GM21619 (cell line): ENCODE measurements at regions not wholly inside any gene's neighbourhood (a gene's known extent, or its start where the extent isn't known, plus 50 kb on each side); places are given as distances from the start of the nearest gene placed in this dataset.

Source experiments
- ATAC-seq: cut with Tn5 transposase; IDR thresholded peaks from one replicate; pipeline ENCODE4 v1.9.1; 2021; ENCODE audit not compliant: unreplicated experiment

DNA sequence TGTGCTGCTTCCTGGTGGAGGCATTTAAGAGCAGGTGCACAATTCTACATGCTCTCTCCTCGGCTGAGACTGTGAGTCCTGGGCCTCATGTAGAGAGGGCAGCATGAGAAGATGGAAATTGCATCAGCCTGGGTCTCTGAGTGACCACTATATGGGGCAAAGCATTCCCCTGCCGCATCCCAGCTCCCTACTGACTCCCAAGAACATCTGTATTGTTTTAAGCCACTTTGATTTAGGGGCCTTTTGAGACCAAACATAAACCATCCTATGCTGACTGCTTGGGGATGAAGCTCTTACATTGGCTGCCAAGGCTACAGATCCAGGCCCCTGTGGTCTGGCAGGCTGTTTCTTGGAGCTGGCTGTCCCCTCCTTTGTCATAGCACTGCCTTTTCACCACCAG lies 101.3 kb upstream of the TBX20 start:
- ATAC-seq, result no peak

GRCh38 chr7:35353481-35353880 lies 99.6 kb upstream of the TBX20 start:
- ATAC-seq, result no peak

DNA sequence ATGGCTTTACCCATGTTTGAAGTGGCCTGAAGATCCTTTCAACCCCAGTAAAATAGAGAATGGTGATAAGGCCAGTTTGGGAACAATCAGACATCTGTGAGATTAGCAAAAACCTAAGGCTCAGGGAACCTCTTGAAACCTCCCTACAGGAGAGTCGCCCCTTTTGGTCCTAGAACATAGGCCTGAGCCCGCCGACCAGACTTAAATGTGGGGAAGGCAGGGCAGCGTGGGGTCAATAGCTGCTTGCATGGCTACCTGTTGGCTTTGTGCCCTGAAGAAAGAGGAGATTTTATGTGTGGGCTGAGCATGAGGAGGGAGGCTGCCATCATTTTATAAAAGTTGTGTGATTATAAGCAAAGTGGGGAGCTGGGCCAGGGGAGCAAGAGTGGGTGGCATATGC lies 97.6 kb upstream of the TBX20 start:
- ATAC-seq, result no peak

DNA sequence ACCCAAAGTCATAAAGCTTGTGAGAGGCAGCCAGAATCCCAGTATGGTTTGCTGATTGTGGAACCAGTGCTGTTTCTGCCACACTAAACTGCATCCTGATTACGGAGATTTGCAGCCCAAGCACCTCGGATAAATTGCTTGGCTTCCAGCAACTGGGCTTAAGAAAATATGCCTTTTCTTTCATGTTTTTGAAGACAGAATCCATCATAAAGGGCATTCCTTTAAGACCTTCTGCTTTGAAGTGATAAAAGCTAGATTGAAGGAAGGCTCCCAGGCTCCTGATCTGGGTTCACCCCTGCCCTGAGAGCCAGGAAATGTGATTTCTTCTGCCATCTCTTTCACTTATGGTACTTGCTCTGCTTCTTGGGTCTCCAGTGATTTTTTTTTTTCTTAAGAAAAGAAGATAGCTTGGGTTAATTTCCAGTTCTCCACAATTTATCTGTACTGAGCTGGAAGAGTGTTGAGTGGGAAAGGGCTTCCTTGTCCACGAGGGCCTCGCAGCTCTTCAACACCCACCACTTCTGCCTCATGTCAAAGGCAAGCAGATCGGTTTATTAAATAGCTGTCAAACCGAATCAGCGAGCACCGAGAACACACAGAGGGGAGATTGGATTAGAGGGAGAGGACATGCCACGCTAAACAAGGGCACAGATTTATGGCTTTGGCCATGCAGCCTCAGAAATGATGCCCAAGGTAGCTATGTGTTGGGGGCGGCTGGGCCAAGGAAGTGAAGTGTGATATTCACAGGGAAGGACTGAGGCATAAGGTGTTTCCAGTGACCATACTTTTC lies 94.9 kb upstream of the TBX20 start:
- ATAC-seq, result no peak

GRCh38 chr7:35342786-35343185 lies 88.9 kb upstream of the TBX20 start:
- ATAC-seq, result no peak

- ATAC-seq, result no peak
These were observed 85.9 kb upstream of the TBX20 start for GRCh38 chr7:35339811-35340210.

GRCh38 chr7:35336444-35336843 lies 82.5 kb upstream of the TBX20 start:
- ATAC-seq, result no peak

- ATAC-seq, result no peak
These were observed 80.6 kb upstream of the TBX20 start for GRCh38 chr7:35334506-35334905.

GRCh38 chr7:35333265-35333664 lies 79.4 kb upstream of the TBX20 start:
- ATAC-seq, result no peak

GRCh38 chr7:35331730-35332678 lies 78.1 kb upstream of the TBX20 start:
- no peak for ATAC-seq

DNA sequence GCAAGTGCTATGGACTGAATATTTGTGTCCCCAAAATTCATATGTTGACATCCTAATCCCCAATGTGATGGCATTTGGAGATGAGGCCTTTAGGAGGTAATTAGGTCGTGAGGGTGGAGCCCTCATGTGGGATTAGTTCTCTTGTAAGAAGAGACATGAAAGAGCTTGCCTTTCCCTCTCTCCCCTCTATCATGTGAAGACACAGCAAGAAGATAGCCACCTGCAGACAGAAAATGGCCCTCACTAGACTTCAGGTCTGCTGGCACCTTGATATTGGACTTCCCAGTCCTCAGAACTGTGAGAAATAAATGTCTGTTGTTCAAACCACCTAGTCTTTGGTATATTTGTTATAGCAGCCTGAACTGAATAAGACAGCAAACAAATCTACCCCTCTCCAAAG lies 75.1 kb upstream of the TBX20 start:
- ATAC-seq, result no peak

GRCh38 chr7:35319606-35320005 lies 65.7 kb upstream of the TBX20 start:
- no peak for ATAC-seq

GRCh38 chr7:35316549-35316948 lies 62.6 kb upstream of the TBX20 start:
- ATAC-seq, result no peak

- ATAC-seq, result no peak
These were observed 61.6 kb upstream of the TBX20 start for GRCh38 chr7:35315517-35315916.

DNA sequence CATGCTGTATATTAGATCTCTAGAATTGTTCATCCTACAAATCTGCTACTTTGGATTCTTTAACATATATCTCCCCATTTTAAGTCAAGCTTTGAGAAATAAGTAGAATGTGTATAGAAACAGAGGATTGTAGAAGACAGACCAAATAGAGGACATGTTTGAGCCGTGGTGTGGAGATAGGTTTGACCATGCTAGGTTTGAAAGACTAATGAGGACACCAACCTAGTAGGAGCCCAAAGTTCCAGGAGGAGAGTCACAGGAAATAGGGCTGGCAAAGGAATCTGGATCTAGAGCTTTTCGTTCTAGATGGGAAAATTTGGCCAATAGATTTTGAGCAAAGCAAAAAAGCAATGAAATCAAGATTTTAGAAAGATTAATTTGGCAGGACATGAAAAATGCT lies 60.5 kb upstream of the TBX20 start:
- no peak for ATAC-seq

GRCh38 chr7:35313575-35313974 lies 59.7 kb upstream of the TBX20 start:
- ATAC-seq, result no peak
